HepG2 (cell line): ENCODE measurements at regions not wholly inside any gene's neighbourhood (a gene's known extent, or its start where the extent isn't known, plus 50 kb on each side); places are given as distances from the start of the nearest gene placed in this dataset.
A peak's percentile ranks its signal among the peaks of the same experiment; 100 is the strongest.

Experiments
- ATAC-seq: fragments of 200-7000 bp; cut with Tn5 transposase; 3 replicates; pipeline ENCODE4 v1.9.1; 2020; ENCODE audit warnings: mild to moderate bottlenecking, moderate library complexity
- BruUV-seq: library from RNA; stranded (reverse); fragments of 400-500 nt; replicated peaks from 2 replicates; lab custom pipeline; 2021; lab: Mats Ljungman, UMichigan
- CTCF ChIA-PET: fragments of 300-600 bp; formaldehyde crosslinking; extraction: SDS; loops from one replicate; lab custom pipeline; 2021; ENCODE audit warnings: low total read pairs, inconsistent platforms, low intra/inter-chr PET ratio; lab: Yijun Ruan, JAX
- POLR2A ChIA-PET: fragments of 350-600 bp; sonication (Branson Sonifier 250); formaldehyde crosslinking; loops from one replicate; lab custom pipeline; 2020; ENCODE audit warnings: antibody characterized with exemption, inconsistent platforms; lab: Yijun Ruan, JAX
- DNase-seq: peaks from one replicate; pipeline ENCODE4 v3.0.0-alpha.2; 2015; ENCODE audit warnings: low spot score
- FAIRE-seq: peaks from 3 replicates; lab custom pipeline; 2011; peaks lifted over from hg19 to GRCh38; lab: Jason Lieb, UNC
- H2AFZ ChIP-seq: one replicate; pipeline ENCODE4 v1.6.1; 2011; ENCODE audit warnings: low read length, inconsistent platforms
- H3K27ac ChIP-seq: fragments of 300-600 bp; 3 replicates; pipeline ENCODE4 v1.8.0; 2011; ENCODE audit warnings: mixed run types, mild to moderate bottlenecking, mixed read lengths, low read length, inconsistent platforms; ENCODE audit not compliant: insufficient read depth; ENCODE audit errors: extremely low read length
- H3K27me3 ChIP-seq, 2 experiments: fragments of 200-600 bp in 1 of 2; 2 replicates in 1 of 2; 3 replicates in 1 of 2; pipeline versions ENCODE4 v1.6.0 to v1.8.0; 2011; ENCODE audit warnings: low read length in 2 of 2, mild to moderate bottlenecking in 2 of 2, moderate library complexity in 2 of 2, inconsistent platforms in 1 of 2; ENCODE audit not compliant: insufficient read depth in 2 of 2, control insufficient read depth in 1 of 2
- H3K36me3 ChIP-seq, 2 experiments: fragments of 200-600 bp in 1 of 2; replicated peaks in 1 of 2; 2 replicates in 1 of 2; 3 replicates in 1 of 2; pipeline versions ENCODE4 v1.5.1 to v1.8.0; 2011; ENCODE audit warnings: low read length in 2 of 2, inconsistent platforms in 1 of 2; ENCODE audit not compliant: insufficient read depth in 2 of 2, control insufficient read depth in 1 of 2
- H3K4me1 ChIP-seq: 2 replicates; pipeline ENCODE4 v1.5.1; 2012; ENCODE audit warnings: low read length, inconsistent platforms; ENCODE audit not compliant: insufficient read depth
- H3K4me2 ChIP-seq: 2 replicates; pipeline ENCODE4 v1.6.0; 2011; ENCODE audit warnings: low read depth, low read length, inconsistent platforms
- H3K4me3 ChIP-seq, 3 experiments: fragments of 200-600 bp in 1 of 3; sonication (generic), shearing (Covaris generic) in 1 of 3; replicated peaks in 1 of 3; 2 replicates each; pipeline ENCODE4 v1.5.1; 2011 to 2016; ENCODE audit warnings: low read length in 3 of 3, inconsistent platforms in 2 of 3, low read depth in 2 of 3, mild to moderate bottlenecking in 2 of 3, control low read depth in 1 of 3, mixed read lengths in 1 of 3; ENCODE audit not compliant: insufficient read depth in 1 of 3
- H3K79me2 ChIP-seq: one replicate; pipeline ENCODE4 v1.6.1; 2011; ENCODE audit warnings: low read length, inconsistent platforms; ENCODE audit not compliant: insufficient read depth
- H3K9ac ChIP-seq: 2 replicates; pipeline ENCODE4 v1.6.0; 2011; ENCODE audit warnings: mild to moderate bottlenecking, low read depth, low read length, inconsistent platforms; ENCODE audit not compliant: insufficient read depth
- H3K9me3 ChIP-seq: 2 replicates; pipeline ENCODE4 v1.5.1; 2012; ENCODE audit warnings: mild to moderate bottlenecking, low read length
- H4K20me1 ChIP-seq: 2 replicates; pipeline ENCODE4 v1.6.0; 2011; ENCODE audit warnings: inconsistent platforms, mild to moderate bottlenecking, low read length, moderate library complexity; ENCODE audit not compliant: insufficient read depth
- CBX1 ChIP-seq: IDR thresholded peaks from one replicate; pipeline ENCODE4 v1.6.1; 2016; ENCODE audit warnings: antibody characterized with exemption, low read depth
- CTCF ChIP-seq: sonication (generic); formaldehyde crosslinking; IDR thresholded peaks from 2 replicates; pipeline ENCODE4 v1.5.0; 2020; ENCODE audit warnings: mild to moderate bottlenecking, missing genetic modification reagents, moderate library complexity
- FLYWCH1 ChIP-seq: sonication (generic); formaldehyde crosslinking; IDR thresholded peaks from 2 replicates; pipeline ENCODE4 v1.8.1; 2023; ENCODE audit warnings: mild to moderate bottlenecking, missing genetic modification reagents
- FOSL2 ChIP-seq: sonication (generic); formaldehyde crosslinking; IDR thresholded peaks from 2 replicates; pipeline ENCODE4 v1.4.0; 2020; ENCODE audit warnings: missing genetic modification reagents
- FOXA1 ChIP-seq, 2 experiments: fragments of 450-650 bp in 1 of 2; sonication (generic) in 1 of 2; formaldehyde crosslinking in 1 of 2; IDR thresholded peaks; 2 replicates each; pipeline versions ENCODE4 v1.4.0 to v1.6.1; 2016 to 2020; ENCODE audit warnings: missing genetic modification reagents in 1 of 2
- FOXM1 ChIP-seq: sonication (generic); formaldehyde crosslinking; IDR thresholded peaks from 2 replicates; pipeline ENCODE4 v1.5.0; 2020; ENCODE audit warnings: missing genetic modification reagents
- KMT2B ChIP-seq: IDR thresholded peaks from 2 replicates; pipeline ENCODE4 v1.6.1; 2016; ENCODE audit warnings: missing genetic modification reagents, missing compliant biosample characterization
- NFYC ChIP-seq: IDR thresholded peaks from 2 replicates; pipeline ENCODE4 v1.6.1; 2016; ENCODE audit warnings: missing genetic modification reagents, missing compliant biosample characterization
- RNF2 ChIP-seq: fragments of 450-650 bp; conservative IDR thresholded peaks from 2 replicates; pipeline ENCODE4 v1.6.1; 2016; ENCODE audit warnings: low read depth
- SALL1 ChIP-seq: sonication (generic); formaldehyde crosslinking; IDR thresholded peaks from 2 replicates; pipeline ENCODE4 v1.8.0; 2022; ENCODE audit warnings: mild to moderate bottlenecking, missing genetic modification reagents
- SALL2 ChIP-seq: sonication (generic); formaldehyde crosslinking; IDR thresholded peaks from 2 replicates; pipeline ENCODE4 v1.8.1; 2023; ENCODE audit warnings: mild to moderate bottlenecking, missing genetic modification reagents, inconsistent platforms
- STAG1 ChIP-seq: sonication (generic); formaldehyde crosslinking; IDR thresholded peaks from 2 replicates; pipeline ENCODE4 v1.4.0; 2020; ENCODE audit warnings: missing genetic modification reagents
- ZBTB25 ChIP-seq: IDR thresholded peaks from 2 replicates; pipeline ENCODE4 v1.6.1; 2018; ENCODE audit warnings: missing genetic modification reagents
- ZNF431 ChIP-seq: sonication (generic); formaldehyde crosslinking; IDR thresholded peaks from 2 replicates; pipeline ENCODE4 v1.9.0; 2022; ENCODE audit warnings: missing genetic modification reagents, low read depth, mild to moderate bottlenecking, borderline replicate concordance
- ZNF839 ChIP-seq: sonication (generic); formaldehyde crosslinking; IDR thresholded peaks from 2 replicates; pipeline ENCODE4 v1.4.0; 2020; ENCODE audit warnings: missing genetic modification reagents, mild to moderate bottlenecking, borderline replicate concordance
- WGBS: methylation state at CpG from one replicate; pipeline ENCODE4 v1.1.6; 2017; ENCODE audit warnings: low lambda C conversion rate; 5-methylcytosine and 5-hydroxymethylcytosine counted together
- in situ Hi-C: cut with HindIII; loops from 2 replicates; pipeline ENCODE4 v1.10.0; 2017; ENCODE audit warnings: low pct_unique_long_range_greater_than_20kb; ENCODE audit not compliant: extremely low pct_ligation_motif_present
- intact Hi-C: fragments of 100-400 bp; cut with micrococcal nuclease; formaldehyde crosslinking; loops from one replicate; pipeline ENCODE4 v1.10.0; 2022; ENCODE audit not compliant: unreplicated experiment
- TF ChIP-seq, protein P1 (sequence below): IDR thresholded peaks from 2 replicates; pipeline ENCODE4 v1.6.1; 2016
- TF ChIP-seq, protein P2 (sequence below): sonication (generic); formaldehyde crosslinking; IDR thresholded peaks from 2 replicates; pipeline ENCODE4 v1.4.0; 2020; ENCODE audit warnings: missing genetic modification reagents, borderline replicate concordance

DNA sequence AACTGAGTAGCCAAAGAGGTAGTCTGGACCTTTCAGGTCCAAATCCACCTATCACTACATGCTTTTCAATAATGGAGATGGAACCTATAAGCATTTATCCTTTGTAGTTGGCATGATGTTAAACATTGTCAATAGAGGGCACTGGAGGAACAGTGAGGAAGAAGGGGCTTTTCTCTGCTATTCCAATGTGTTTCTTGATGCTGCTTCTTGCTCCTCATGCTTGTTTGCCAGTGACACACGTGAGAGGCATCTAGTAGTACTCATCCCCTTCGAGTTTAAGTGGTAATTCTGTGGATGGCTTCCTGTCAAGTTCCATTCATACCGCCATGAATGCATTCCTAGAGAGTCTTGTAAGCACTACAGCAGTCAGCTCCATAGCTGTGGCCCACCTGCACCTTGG is 84.0 kb downstream of the NAA11 start:
- TF ChIP-seq KMT2B (no peak), ZNF431 (CRISPR knock-in tag) (no peak), STAG1 (CRISPR knock-in tag) (peak; percentile 34; the same call in 1 of the 2 replicates), SALL2 (CRISPR knock-in tag) (no peak), FOXM1 (CRISPR knock-in tag) (no peak), RNF2 (no peak), FLYWCH1 (CRISPR knock-in tag) (no peak), NFYC (CRISPR knock-in tag) (no peak), ZNF839 (no peak), FOSL2 (CRISPR knock-in tag) (no peak), SALL1 (no peak), CTCF (CRISPR knock-in tag) (peak; percentile 19; the same call in 1 of the 2 replicates), CBX1 (no peak), ZBTB25 (CRISPR knock-in tag) (no peak), FOXA1 (IDR thresholded peaks at IDR 0.05) (no peak), FOXA1 (CRISPR knock-in tag; IDR thresholded peaks at IDR 0.05) (no peak)
- TF ChIP-seq, protein P1, sequence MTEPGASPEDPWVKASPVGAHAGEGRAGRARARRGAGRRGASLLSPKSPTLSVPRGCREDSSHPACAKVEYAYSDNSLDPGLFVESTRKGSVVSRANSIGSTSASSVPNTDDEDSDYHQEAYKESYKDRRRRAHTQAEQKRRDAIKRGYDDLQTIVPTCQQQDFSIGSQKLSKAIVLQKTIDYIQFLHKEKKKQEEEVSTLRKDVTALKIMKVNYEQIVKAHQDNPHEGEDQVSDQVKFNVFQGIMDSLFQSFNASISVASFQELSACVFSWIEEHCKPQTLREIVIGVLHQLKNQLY, result no peak
- TF ChIP-seq, protein P2, sequence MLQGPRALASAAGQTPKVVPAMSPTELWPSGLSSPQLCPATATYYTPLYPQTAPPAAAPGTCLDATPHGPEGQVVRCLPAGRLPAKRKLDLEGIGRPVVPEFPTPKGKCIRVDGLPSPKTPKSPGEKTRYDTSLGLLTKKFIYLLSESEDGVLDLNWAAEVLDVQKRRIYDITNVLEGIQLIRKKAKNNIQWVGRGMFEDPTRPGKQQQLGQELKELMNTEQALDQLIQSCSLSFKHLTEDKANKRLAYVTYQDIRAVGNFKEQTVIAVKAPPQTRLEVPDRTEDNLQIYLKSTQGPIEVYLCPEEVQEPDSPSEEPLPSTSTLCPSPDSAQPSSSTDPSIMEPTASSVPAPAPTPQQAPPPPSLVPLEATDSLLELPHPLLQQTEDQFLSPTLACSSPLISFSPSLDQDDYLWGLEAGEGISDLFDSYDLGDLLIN (CRISPR knock-in tag), result no peak
- DNase-seq (no peak), ATAC-seq (no peak), FAIRE-seq (no peak)
- no peaks in the 10 kb centered on the region for H3K36me3 ChIP-seq
- H3K4me1 ChIP-seq, result no peaks in the 10 kb centered on the region
- no peak overlapping the region for H3K9ac ChIP-seq
- no peaks in the 10 kb centered on the region for H3K79me2 ChIP-seq
- H3K9me3 ChIP-seq, result no peaks in the 10 kb centered on the region
- no peaks in the 10 kb centered on the region for H4K20me1 ChIP-seq
- intact Hi-C loops, result loop anchor here (1.0 kb wide), 1 partner anchor 334 kb away; no protein-coding TSS in a partner anchor
- 0% methylated on average over 3 of the region's 3 CpGs for WGBS
- no peak overlapping the region for H3K4me3 ChIP-seq
- no peak overlapping the region for H2AFZ ChIP-seq
- CTCF ChIA-PET, result no interaction called here
- no peaks in the 10 kb centered on the region; a peak in 1 of 5 replicates for H3K27me3 ChIP-seq
- BruUV-seq, result no TSS peak
- in situ Hi-C loops, result no loop called here
- POLR2A ChIA-PET, result no interaction called here
- H3K4me2 ChIP-seq, result no peak overlapping the region
- no peak overlapping the region for H3K27ac ChIP-seq
